Cardiac fibroblast (primary cell): ENCODE measurements at regions not wholly inside any gene's neighbourhood (a gene's known extent, or its start where the extent isn't known, plus 50 kb on each side); places are given as distances from the start of the nearest gene placed in this dataset.

Experiments used
- DNase-seq, 2 donors: peaks; one replicate each; pipeline versions ENCODE4 v3.0.0 to v3.0.0-alpha.2; 2010; ENCODE audit warnings: low read depth in 2 of 2
- H3K4me3 ChIP-seq, 2 donors: replicated peaks in 1 of 2; 1 replicate in 1 of 2; 2 replicates in 1 of 2; pipeline ENCODE4 v1.5.1; 2011; ENCODE audit warnings: low read depth in 2 of 2, low read length in 2 of 2, mild to moderate bottlenecking in 2 of 2, moderate library complexity in 1 of 2
- CTCF ChIP-seq: IDR thresholded peaks from one replicate; pipeline ENCODE4 v1.5.1; 2011; ENCODE audit warnings: low read depth, mild to moderate bottlenecking, low read length, inconsistent platforms

- no peak for TF ChIP-seq CTCF
- peak; percentile 42 to 44 for DNase-seq
Measured at GRCh38 chr6:47111685-47112084, 69.6 kb upstream of the ADGRF1 start.

GRCh38 chr6:47109281-47109680, 67.1 kb upstream of the ADGRF1 start:
- peak; percentile 28 to 51 for DNase-seq
- H3K4me3 ChIP-seq: no peak overlapping the region
- TF ChIP-seq CTCF: no peak

More at GRCh38 chr6:47111685-47112084, 69.6 kb upstream of the ADGRF1 start:
- H3K4me3 ChIP-seq: no peak overlapping the region

GRCh38 chr6:47106721-47107197, 64.6 kb upstream of the ADGRF1 start:
- H3K4me3 ChIP-seq: no peak overlapping the region
- DNase-seq: no peak
- TF ChIP-seq CTCF: no peak

- no peak for TF ChIP-seq CTCF
- H3K4me3 ChIP-seq: no peak overlapping the region
Measured at GRCh38 chr6:47106216-47106615, 64.1 kb upstream of the ADGRF1 start.

GRCh38 chr6:47105469-47106178, 63.5 kb upstream of the ADGRF1 start:
- no peak for TF ChIP-seq CTCF
- DNase-seq: no peak
- H3K4me3 ChIP-seq: no peak overlapping the region

More at GRCh38 chr6:47106216-47106615, 64.1 kb upstream of the ADGRF1 start:
- no peak for DNase-seq

- H3K4me3 ChIP-seq: no peak overlapping the region
- no peak for TF ChIP-seq CTCF
- DNase-seq: peak; percentile 57 to 71
Measured at GRCh38 chr6:47103931-47104330, 61.8 kb upstream of the ADGRF1 start.

GRCh38 chr6:47102331-47102730, 60.2 kb upstream of the ADGRF1 start:
- DNase-seq: no peak
- no peak overlapping the region for H3K4me3 ChIP-seq
- TF ChIP-seq CTCF: no peak
